Stomach (tissue), 8 donors: ENCODE measurements at regions not wholly inside any gene's neighbourhood (a gene's known extent, or its start where the extent isn't known, plus 50 kb on each side); places are given as distances from the start of the nearest gene placed in this dataset.

Source experiments
- DNase-seq, 2 donors: peaks; one replicate each; pipeline versions ENCODE4 v3.0.0 to v3.0.0-alpha.2; 2013 to 2019
- H3K27ac ChIP-seq, 5 donors: fragments of 200-600 bp in 4 of 5; sonication (generic) in 4 of 5; one replicate each; pipeline ENCODE4 v1.5.1; 2013 to 2019; ENCODE audit warnings: mild to moderate bottlenecking in 1 of 5, moderate library complexity in 1 of 5
- H3K27me3 ChIP-seq, 3 donors: fragments of 200-600 bp; sonication (generic); one replicate each; pipeline ENCODE4 v1.5.1; 2017 to 2019; ENCODE audit warnings: mixed run types in 1 of 3
- H3K36me3 ChIP-seq, 4 donors: fragments of 200-600 bp; sonication (generic); 1 replicate in 3 of 4; 2 replicates in 1 of 4; pipeline ENCODE4 v1.5.1; 2016 to 2019
- H3K4me1 ChIP-seq, 4 donors: fragments of 200-600 bp; sonication (generic); one replicate each; pipeline ENCODE4 v1.5.1; 2016 to 2019
- H3K4me3 ChIP-seq, 4 donors: fragments of 200-600 bp; sonication (generic) in 3 of 4; one replicate each; pipeline ENCODE4 v1.5.1; 2016 to 2019; ENCODE audit warnings: mild to moderate bottlenecking in 1 of 4
- H3K9me3 ChIP-seq, 4 donors: fragments of 200-600 bp; sonication (generic); one replicate each; pipeline ENCODE4 v1.5.1; 2016 to 2019
- CTCF ChIP-seq, 7 experiments: fragments of 450-650 bp in 4 of 7; fragments of 200-600 bp in 3 of 7; sonication (generic) in 3 of 7; IDR thresholded peaks; one replicate each; pipeline ENCODE4 v1.5.1; 2016 to 2019; ENCODE audit warnings: antibody characterized with exemption in 7 of 7, control low read depth in 2 of 7, mild to moderate bottlenecking in 1 of 7
- EP300 ChIP-seq: sonication (generic); formaldehyde crosslinking; IDR thresholded peaks from one replicate; pipeline ENCODE4 v1.6.1; 2017; ENCODE audit warnings: antibody characterized with exemption
- POLR2A ChIP-seq, 4 donors: fragments of 450-650 bp; IDR thresholded peaks; one replicate each; pipeline ENCODE4 v1.6.1; 2016; ENCODE audit warnings: antibody characterized with exemption in 4 of 4, control low read depth in 2 of 4, mild to moderate bottlenecking in 1 of 4, moderate library complexity in 1 of 4
- POLR2AphosphoS5 ChIP-seq, 3 donors: sonication (generic); formaldehyde crosslinking; IDR thresholded peaks; one replicate each; pipeline ENCODE4 v1.6.1; 2016; ENCODE audit warnings: antibody characterized with exemption in 3 of 3
- WGBS, 5 donors: extraction: QIAGEN DNeasy Blood & Tissue Kit in 3 of 5; methylation state at CpG; one replicate each; pipeline versions ENCODE4 v1.1.5 to v1.1.7; 2013 to 2018; 5-methylcytosine and 5-hydroxymethylcytosine counted together
- intact Hi-C: fragments of 100-400 bp; cut with DNase I; formaldehyde crosslinking; loops from one replicate; pipeline ENCODE4 v1.15.1; 2023; ENCODE audit warnings: low total_unique reads
- donor health status: healthy with polysubstance abuse.
- donor health status: Bipolar disorder and iron deficiency.
- donor health status: healthy.

- WGBS, 5 donors = 22 to 60% (median 27%) methylated on average over 1 of the region's 1 CpG
- Histone ChIP-seq H3K27ac (no peak overlapping the region), H3K4me3 (no peak overlapping the region), H3K4me1 (no peaks in the 10 kb centered on the region), H3K9me3 (no peaks in the 10 kb centered on the region), H3K27me3 (no peaks in the 10 kb centered on the region), H3K36me3 (no peaks in the 10 kb centered on the region)
- TF ChIP-seq POLR2A (IDR thresholded peaks at IDR 0.05) = no peak
- no peak for TF ChIP-seq CTCF (IDR thresholded peaks at IDR 0.05)
- no peak for TF ChIP-seq POLR2AphosphoS5 (IDR thresholded peaks at IDR 0.05)
- TF ChIP-seq EP300 = no peak
- no peak for DNase-seq
- intact Hi-C loops = no loop called here
Observed at GRCh38 chr2:79259959-79260358, 100.4 kb upstream of the REG3A start.

GRCh38 chr2:79259296-79259695 lies 99.7 kb upstream of the REG3A start:
- WGBS, 5 donors = 60 to 79% (median 68%) methylated on average over 3 of the region's 3 CpGs
- intact Hi-C loops = no loop called here
- H3K36me3 ChIP-seq = no peaks in the 10 kb centered on the region
- H3K9me3 ChIP-seq = no peaks in the 10 kb centered on the region
- H3K27me3 ChIP-seq = no peaks in the 10 kb centered on the region
- no peak overlapping the region for H3K27ac ChIP-seq
- TF ChIP-seq POLR2AphosphoS5 (IDR thresholded peaks at IDR 0.05) = no peak
- TF ChIP-seq POLR2A (IDR thresholded peaks at IDR 0.05) = no peak
- no peak for TF ChIP-seq CTCF (IDR thresholded peaks at IDR 0.05)
- TF ChIP-seq EP300 = no peak
- H3K4me1 ChIP-seq = no peaks in the 10 kb centered on the region
- no peak for DNase-seq
- H3K4me3 ChIP-seq = no peak overlapping the region

GRCh38 chr2:79253243-79253774 lies 93.8 kb upstream of the REG3A start:
- TF ChIP-seq EP300 (no peak), CTCF (IDR thresholded peaks at IDR 0.05) (no peak), POLR2AphosphoS5 (IDR thresholded peaks at IDR 0.05) (no peak), POLR2A (IDR thresholded peaks at IDR 0.05) (no peak)
- WGBS, 5 donors = 55 to 79% (median 76%) methylated on average over 2 of the region's 2 CpGs
- H3K4me1 ChIP-seq = no peaks in the 10 kb centered on the region

GRCh38 chr2:79250656-79251055 lies 91.1 kb upstream of the REG3A start:
- no peak for TF ChIP-seq CTCF (IDR thresholded peaks at IDR 0.05)
- TF ChIP-seq POLR2A (IDR thresholded peaks at IDR 0.05) = no peak
- TF ChIP-seq EP300 = no peak
- no peak for TF ChIP-seq POLR2AphosphoS5 (IDR thresholded peaks at IDR 0.05)
- no peaks in the 10 kb centered on the region for H3K27me3 ChIP-seq
- no peak overlapping the region for H3K27ac ChIP-seq
- no peak for DNase-seq
- H3K9me3 ChIP-seq = no peaks in the 10 kb centered on the region
- no peaks in the 10 kb centered on the region for H3K36me3 ChIP-seq
- WGBS, 5 donors = 68 to 83% (median 79%) methylated on average over 5 of the region's 5 CpGs
- no peaks in the 10 kb centered on the region for H3K4me1 ChIP-seq
- no peak overlapping the region for H3K4me3 ChIP-seq
- intact Hi-C loops = no loop called here

More at GRCh38 chr2:79253243-79253774, 93.8 kb upstream of the REG3A start:
- intact Hi-C loops = no loop called here
- H3K36me3 ChIP-seq = no peaks in the 10 kb centered on the region
- no peak for DNase-seq
- no peak overlapping the region for H3K4me3 ChIP-seq
- no peak overlapping the region for H3K27ac ChIP-seq
- H3K9me3 ChIP-seq = no peaks in the 10 kb centered on the region
- H3K27me3 ChIP-seq = no peaks in the 10 kb centered on the region
